Tibial nerve (tissue), 4 donors: ENCODE measurements at regions not wholly inside any gene's neighbourhood (a gene's known extent, or its start where the extent isn't known, plus 50 kb on each side); places are given as distances from the start of the nearest gene placed in this dataset.
"Not testable (repeated sequence)": the region's sequence is repeated elsewhere in the genome, so short reads cannot be mapped to it uniquely, and the experiment has no call there.

ENCODE experiments used
- DNase-seq, 2 donors: peaks; one replicate each; pipeline ENCODE4 v3.0.0-alpha.2; 2019; ENCODE audit warnings: low spot score in 2 of 2
- H3K27ac ChIP-seq, 4 donors: fragments of 200-600 bp; sonication (generic) in 3 of 4; one replicate each; pipeline ENCODE4 v1.5.1; 2017 to 2019; ENCODE audit warnings: mild to moderate bottlenecking in 1 of 4
- H3K27me3 ChIP-seq, 2 donors: fragments of 200-600 bp; sonication (generic) in 1 of 2; one replicate each; pipeline versions ENCODE4 v1.5.1 to v1.6.0; 2017 to 2019
- H3K36me3 ChIP-seq, 3 donors: fragments of 200-600 bp; sonication (generic); one replicate each; pipeline ENCODE4 v1.5.1; 2018 to 2019
- H3K4me1 ChIP-seq, 4 donors: fragments of 200-600 bp; sonication (generic) in 3 of 4; one replicate each; pipeline ENCODE4 v1.5.1; 2017 to 2019
- H3K4me3 ChIP-seq, 4 donors: fragments of 200-600 bp; sonication (generic) in 3 of 4; one replicate each; pipeline ENCODE4 v1.5.1; 2017 to 2019; ENCODE audit warnings: mild to moderate bottlenecking in 1 of 4, moderate library complexity in 1 of 4
- H3K9me3 ChIP-seq, 4 donors: fragments of 200-600 bp; sonication (generic) in 3 of 4; one replicate each; pipeline ENCODE4 v1.5.1; 2017 to 2019
- EP300 ChIP-seq, 2 donors: sonication (generic); formaldehyde crosslinking; IDR thresholded peaks; one replicate each; pipeline ENCODE4 v1.6.1; 2017; ENCODE audit warnings: antibody characterized with exemption in 2 of 2, mild to moderate bottlenecking in 1 of 2
- POLR2A ChIP-seq, 2 donors: fragments of 450-650 bp; IDR thresholded peaks; one replicate each; pipeline ENCODE4 v1.6.1; 2017; ENCODE audit warnings: antibody characterized with exemption in 2 of 2, mild to moderate bottlenecking in 2 of 2, moderate library complexity in 2 of 2
- WGBS, 2 donors: methylation state at CpG; one replicate each; pipeline ENCODE4 v1.1.5; 2018; 5-methylcytosine and 5-hydroxymethylcytosine counted together
- TF ChIP-seq, protein P1 (sequence below), 5 experiments: fragments of 200-600 bp in 3 of 5; fragments of 450-650 bp in 2 of 5; sonication (generic) in 3 of 5; IDR thresholded peaks; one replicate each; pipeline ENCODE4 v1.5.1; 2016 to 2019; ENCODE audit warnings: antibody characterized with exemption in 5 of 5, mild to moderate bottlenecking in 3 of 5, moderate library complexity in 2 of 5

DNA sequence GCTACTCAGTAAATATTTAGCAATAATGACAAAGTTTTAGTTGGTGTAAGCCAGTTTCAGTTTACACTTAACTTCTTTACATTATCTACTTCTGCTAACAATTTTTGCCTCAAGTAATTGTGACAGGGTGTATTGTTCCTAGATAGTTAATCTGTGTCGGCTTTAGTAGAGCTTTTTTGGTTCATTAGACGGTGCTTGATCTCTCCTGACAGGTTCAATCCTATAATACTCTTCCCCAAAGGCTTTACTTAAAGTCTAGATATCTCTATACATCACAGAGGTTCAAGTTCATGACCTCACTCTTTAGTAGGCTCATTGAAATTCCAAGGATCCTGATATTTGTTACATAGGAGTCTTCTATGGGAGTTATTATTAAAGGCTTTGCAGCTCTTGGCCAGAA lies 365.6 kb upstream of the DPPA4 start:
- DNase-seq: no peak
- H3K9me3 ChIP-seq: no peaks in the 10 kb centered on the region
- H3K36me3 ChIP-seq: no peaks in the 10 kb centered on the region

DNA sequence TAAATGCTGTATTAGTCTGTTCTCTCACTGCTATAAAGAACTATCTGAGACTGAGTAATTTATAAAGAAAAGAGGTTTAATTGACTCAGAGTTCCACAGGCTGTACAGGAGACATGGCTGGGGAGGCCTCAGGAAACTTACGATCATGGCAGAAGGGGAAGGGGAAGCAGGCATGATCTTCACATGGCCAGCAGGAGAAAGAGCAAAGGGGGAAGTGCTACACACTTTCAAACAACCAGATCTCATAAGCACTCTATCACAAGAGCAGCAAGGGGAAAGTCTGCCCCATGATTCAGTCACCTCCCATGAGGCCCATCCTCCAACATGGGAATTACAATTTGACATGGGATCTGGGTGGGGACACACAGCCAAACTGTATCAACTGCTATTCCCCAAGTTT lies 367.8 kb upstream of the DPPA4 start:
- not testable (repeated sequence) for H3K9me3 ChIP-seq, DNase-seq, H3K36me3 ChIP-seq, H3K4me1 ChIP-seq, H3K27me3 ChIP-seq, H3K27ac ChIP-seq, H3K4me3 ChIP-seq
- WGBS, 2 donors: 85 to 86% methylated on average over 1 of the region's 1 CpG

More for the DNA sequence above, 365.6 kb upstream of the DPPA4 start:
- Histone ChIP-seq H3K27me3 (no peaks in the 10 kb centered on the region), H3K4me3 (no peak overlapping the region), H3K4me1 (no peaks in the 10 kb centered on the region), H3K27ac (no peak overlapping the region)
- no peak for TF ChIP-seq POLR2A (IDR thresholded peaks at IDR 0.05)
- 50 to 61% methylated on average over 2 of the region's 2 CpGs for WGBS, 2 donors

DNA sequence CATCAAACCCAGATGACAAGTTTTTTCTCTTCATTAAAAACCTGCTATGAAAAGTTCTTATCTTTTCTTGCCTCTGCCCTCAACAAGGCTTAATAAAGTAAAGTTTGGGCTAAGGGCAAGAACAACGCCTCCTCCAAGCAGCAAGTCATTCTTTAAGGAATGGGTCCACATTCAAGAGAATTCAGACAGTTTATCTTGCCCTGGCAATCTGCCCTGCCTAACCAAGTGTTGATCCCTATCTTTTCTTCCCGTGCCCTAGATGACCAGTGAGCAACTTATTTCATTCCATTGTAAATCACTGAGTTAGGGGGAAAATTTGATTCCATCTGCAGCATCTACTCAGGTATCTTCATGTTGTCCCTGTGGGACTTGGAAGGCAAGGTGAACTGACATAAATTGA lies 370.3 kb upstream of the DPPA4 start:
- 64 to 71% methylated on average over 2 of the region's 2 CpGs for WGBS, 2 donors
- no peaks in the 10 kb centered on the region for H3K27me3 ChIP-seq
- DNase-seq: no peak
- H3K4me3 ChIP-seq: no peak overlapping the region
- H3K9me3 ChIP-seq: no peaks in the 10 kb centered on the region
- no peaks in the 10 kb centered on the region for H3K36me3 ChIP-seq
- no peaks in the 10 kb centered on the region for H3K4me1 ChIP-seq
- TF ChIP-seq POLR2A (IDR thresholded peaks at IDR 0.05): no peak
- TF ChIP-seq, protein P1, sequence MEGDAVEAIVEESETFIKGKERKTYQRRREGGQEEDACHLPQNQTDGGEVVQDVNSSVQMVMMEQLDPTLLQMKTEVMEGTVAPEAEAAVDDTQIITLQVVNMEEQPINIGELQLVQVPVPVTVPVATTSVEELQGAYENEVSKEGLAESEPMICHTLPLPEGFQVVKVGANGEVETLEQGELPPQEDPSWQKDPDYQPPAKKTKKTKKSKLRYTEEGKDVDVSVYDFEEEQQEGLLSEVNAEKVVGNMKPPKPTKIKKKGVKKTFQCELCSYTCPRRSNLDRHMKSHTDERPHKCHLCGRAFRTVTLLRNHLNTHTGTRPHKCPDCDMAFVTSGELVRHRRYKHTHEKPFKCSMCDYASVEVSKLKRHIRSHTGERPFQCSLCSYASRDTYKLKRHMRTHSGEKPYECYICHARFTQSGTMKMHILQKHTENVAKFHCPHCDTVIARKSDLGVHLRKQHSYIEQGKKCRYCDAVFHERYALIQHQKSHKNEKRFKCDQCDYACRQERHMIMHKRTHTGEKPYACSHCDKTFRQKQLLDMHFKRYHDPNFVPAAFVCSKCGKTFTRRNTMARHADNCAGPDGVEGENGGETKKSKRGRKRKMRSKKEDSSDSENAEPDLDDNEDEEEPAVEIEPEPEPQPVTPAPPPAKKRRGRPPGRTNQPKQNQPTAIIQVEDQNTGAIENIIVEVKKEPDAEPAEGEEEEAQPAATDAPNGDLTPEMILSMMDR (IDR thresholded peaks at IDR 0.05): no peak
- TF ChIP-seq EP300 (IDR thresholded peaks at IDR 0.05): no peak
- no peak overlapping the region for H3K27ac ChIP-seq

DNA sequence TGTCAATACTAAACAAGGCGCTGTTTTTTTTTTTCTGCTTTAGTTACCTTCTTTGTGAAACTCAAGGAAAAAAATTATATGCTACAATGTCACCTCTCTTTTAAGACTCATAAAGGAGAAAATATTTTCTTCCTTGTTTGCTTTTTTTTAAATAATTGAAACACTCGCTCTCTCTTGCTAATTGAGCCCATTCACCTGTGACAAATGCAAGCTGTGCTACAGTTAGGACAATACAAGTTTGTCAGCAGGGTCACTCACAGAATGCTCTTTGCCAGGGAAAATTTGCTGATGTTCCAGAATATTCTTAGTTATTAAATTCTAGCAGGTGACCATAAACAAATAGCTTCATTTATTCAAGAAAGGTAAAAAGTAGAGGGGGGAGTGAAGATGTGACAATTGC lies 375.9 kb upstream of the DPPA4 start:
- Histone ChIP-seq H3K36me3 (no peaks in the 10 kb centered on the region), H3K27me3 (no peaks in the 10 kb centered on the region), H3K4me1 (no peaks in the 10 kb centered on the region), H3K27ac (no peak overlapping the region), H3K9me3 (no peaks in the 10 kb centered on the region), H3K4me3 (no peak overlapping the region)
- DNase-seq: no peak
- 73 to 77% methylated on average over 2 of the region's 2 CpGs for WGBS, 2 donors
- no peak for TF ChIP-seq EP300 (IDR thresholded peaks at IDR 0.05)

DNA sequence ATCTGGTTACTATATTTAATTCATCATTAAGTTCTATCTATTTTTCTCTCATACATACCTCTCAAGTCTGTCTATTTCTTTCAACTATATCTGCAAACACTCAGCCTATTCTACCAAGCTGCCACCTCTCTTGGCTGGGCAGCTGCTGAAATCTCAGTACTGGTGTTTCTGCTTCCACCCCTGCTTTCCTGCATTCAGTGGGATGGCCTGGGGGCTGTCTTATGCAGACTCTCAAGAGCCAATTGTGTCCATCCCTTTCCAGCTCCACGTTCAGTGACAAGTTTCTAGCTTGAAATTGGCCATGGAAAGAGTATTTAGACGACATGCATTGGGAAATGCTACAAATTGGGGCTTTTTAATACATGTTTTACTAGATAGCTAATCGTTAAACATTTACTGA lies 378.4 kb upstream of the DPPA4 start:
- Histone ChIP-seq H3K9me3 (no peaks in the 10 kb centered on the region), H3K4me3 (no peak overlapping the region), H3K27me3 (no peaks in the 10 kb centered on the region), H3K36me3 (no peaks in the 10 kb centered on the region), H3K27ac (no peak overlapping the region), H3K4me1 (no peaks in the 10 kb centered on the region)
- WGBS, 2 donors: 43 to 56% methylated on average over 3 of the region's 3 CpGs
- TF ChIP-seq EP300 (IDR thresholded peaks at IDR 0.05): no peak
- TF ChIP-seq, protein P1 (IDR thresholded peaks at IDR 0.05): no peak
- TF ChIP-seq POLR2A (IDR thresholded peaks at IDR 0.05): no peak
- no peak for DNase-seq

DNA sequence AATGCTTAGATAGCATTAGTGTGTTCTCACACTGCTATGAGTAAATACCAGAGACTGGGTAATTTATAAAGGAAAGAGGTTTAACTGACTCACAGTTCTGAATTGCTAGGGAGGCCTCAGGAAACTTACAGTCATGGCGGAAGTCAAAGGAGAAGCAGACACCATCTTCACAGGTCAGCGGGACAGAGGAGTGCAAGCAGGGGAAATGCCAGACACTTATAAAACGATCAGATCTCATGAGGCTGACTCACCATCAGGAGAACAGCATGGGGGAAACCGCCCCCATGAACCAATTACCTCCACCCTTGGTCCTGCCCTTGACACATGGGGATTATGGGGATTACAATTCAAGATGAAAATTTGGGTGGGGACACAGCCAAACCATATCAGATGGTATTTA lies 381.5 kb upstream of the DPPA4 start:
- TF ChIP-seq EP300 (IDR thresholded peaks at IDR 0.05) (no peak), POLR2A (IDR thresholded peaks at IDR 0.05) (no peak)
- TF ChIP-seq, protein P1 (IDR thresholded peaks at IDR 0.05): no peak
- Histone ChIP-seq H3K27ac (no peak overlapping the region), H3K4me3 (no peak overlapping the region), H3K27me3 (no peaks in the 10 kb centered on the region), H3K9me3 (no peaks in the 10 kb centered on the region), H3K36me3 (no peaks in the 10 kb centered on the region), H3K4me1 (no peaks in the 10 kb centered on the region)
- no peak for DNase-seq
- WGBS, 2 donors: 78 to 84% methylated on average over 4 of the region's 4 CpGs

DNA sequence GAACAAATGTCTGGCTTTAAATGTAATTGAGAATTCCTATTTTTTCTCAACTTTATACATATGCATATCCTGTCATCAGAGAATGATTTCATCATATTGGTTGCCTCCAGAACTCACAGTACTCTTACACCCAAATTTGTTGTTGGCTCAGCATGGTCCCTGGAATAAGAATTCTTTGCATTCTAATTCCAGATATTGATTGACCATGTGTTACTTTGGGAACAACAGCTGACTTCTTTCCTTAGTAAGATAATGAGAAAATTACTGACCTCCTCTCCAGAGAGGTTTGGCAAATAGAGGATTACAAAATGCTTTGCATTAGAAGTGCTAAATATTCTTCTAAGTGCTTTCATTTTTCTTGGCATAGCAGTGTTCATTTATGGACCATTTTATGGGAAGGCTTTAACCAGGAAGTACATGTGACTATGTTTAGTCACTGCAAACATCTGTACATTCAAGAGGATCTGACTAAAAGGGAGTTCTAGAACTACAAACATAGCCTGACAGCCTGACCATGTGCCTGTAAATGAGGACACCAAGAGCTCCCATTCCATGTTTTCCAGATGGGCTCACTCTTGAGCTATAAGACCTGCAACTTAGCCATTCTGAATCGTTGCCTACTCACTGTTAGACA lies 391.6 kb upstream of the DPPA4 start:
- H3K4me3 ChIP-seq: no peak overlapping the region
- H3K9me3 ChIP-seq: no peaks in the 10 kb centered on the region
- H3K36me3 ChIP-seq: no peaks in the 10 kb centered on the region
- no peak for DNase-seq
- H3K4me1 ChIP-seq: no peaks in the 10 kb centered on the region
- WGBS, 2 donors: 64 to 78% methylated on average over 1 of the region's 1 CpG
- TF ChIP-seq, protein P1 (IDR thresholded peaks at IDR 0.05): no peak
- TF ChIP-seq EP300 (IDR thresholded peaks at IDR 0.05) (no peak), POLR2A (IDR thresholded peaks at IDR 0.05) (no peak)
- H3K27ac ChIP-seq: no peak overlapping the region
- no peaks in the 10 kb centered on the region for H3K27me3 ChIP-seq
